ENCODE measurements at regions not wholly inside any gene's neighbourhood (a gene's known extent, or its start where the extent isn't known, plus 50 kb on each side); places are given as distances from the start of the nearest gene placed in this dataset.

- no peak for DNase-seq (ENCODE audit: extremely low read depth in 1 of 11, low read depth in 9 of 11, low spot score in 4 of 11)
Observed at GRCh38 chr6:54048782-54049181, 62.5 kb upstream of the MLIP start.

GRCh38 chr6:54050750-54051149 is 60.5 kb upstream of the MLIP start:
- DNase-seq (ENCODE audit: extremely low read depth in 1 of 11, low read depth in 9 of 11, low spot score in 4 of 11), result no peak

GRCh38 chr6:54053881-54054391 is 57.3 kb upstream of the MLIP start:
- peak in 3 of 11 donors; percentile 8 to 13 (median 12) for DNase-seq (ENCODE audit: extremely low read depth in 1 of 11, low read depth in 9 of 11, low spot score in 4 of 11)

- no peak for DNase-seq (ENCODE audit: extremely low read depth in 1 of 11, low read depth in 9 of 11, low spot score in 4 of 11)
Observed at GRCh38 chr6:54056105-54056504, 55.1 kb upstream of the MLIP start.

GRCh38 chr6:54057058-54057457 is 54.2 kb upstream of the MLIP start:
- DNase-seq (ENCODE audit: extremely low read depth in 1 of 11, low read depth in 9 of 11, low spot score in 4 of 11), result no peak

- no peak for DNase-seq (ENCODE audit: extremely low read depth in 1 of 11, low read depth in 9 of 11, low spot score in 4 of 11)
Observed at GRCh38 chr6:54058236-54058635, 53.0 kb upstream of the MLIP start.

- no peak for DNase-seq (ENCODE audit: extremely low read depth in 1 of 11, low read depth in 9 of 11, low spot score in 4 of 11)
Observed at GRCh38 chr6:54059683-54060082, 51.6 kb upstream of the MLIP start.

- no peak for DNase-seq (ENCODE audit: extremely low read depth in 1 of 11, low read depth in 9 of 11, low spot score in 4 of 11)
Observed at GRCh38 chr6:54060286-54060685, 51.0 kb upstream of the MLIP start.
